Naive thymus-derived CD8-positive, alpha-beta T cell (primary cell): ENCODE measurements at regions not wholly inside any gene's neighbourhood (a gene's known extent, or its start where the extent isn't known, plus 50 kb on each side); places are given as distances from the start of the nearest gene placed in this dataset.
A peak's percentile ranks its signal among the peaks of the same experiment; 100 is the strongest.

Experiments
- ATAC-seq, 2 donors: fragments of 150-1000 bp; cut with Tn5 transposase in 1 of 2; sonication (Bioruptor Pico), chemical (Tn5 transposase) in 1 of 2; 1 replicate in 1 of 2; 2 replicates in 1 of 2; pipeline ENCODE4 v1.10.0; 2021; ENCODE audit warnings: mild to moderate bottlenecking in 2 of 2, moderate library complexity in 2 of 2
- POLR2A ChIA-PET: fragments of 350-600 bp; sonication (Branson Sonifier 250); formaldehyde crosslinking; loops from one replicate; lab custom pipeline; 2021; ENCODE audit warnings: antibody characterized with exemption; lab: Charles Lee
- DNase-seq, 10 donors: peaks; one replicate each; pipeline versions ENCODE4 v3.0.0 to v3.0.0-alpha.2; 2020 to 2022
- H3K27ac Mint-ChIP-seq, 10 donors: one replicate each; pipeline ENCODE4 v1.8.0; 2020 to 2022; ENCODE audit warnings: mild to moderate bottlenecking in 10 of 10, mixed read lengths in 10 of 10, moderate library complexity in 4 of 10, inconsistent platforms in 1 of 10
- H3K27me3 Mint-ChIP-seq, 5 donors: one replicate each; pipeline ENCODE4 v1.8.0; 2021 to 2022; ENCODE audit warnings: mixed read lengths in 5 of 5
- H3K36me3 Mint-ChIP-seq, 3 donors: one replicate each; pipeline ENCODE4 v1.8.0; 2020 to 2022; ENCODE audit warnings: mixed read lengths in 3 of 3, mild to moderate bottlenecking in 2 of 3, inconsistent platforms in 1 of 3
- H3K4me1 Mint-ChIP-seq, 4 donors: one replicate each; pipeline ENCODE4 v1.8.0; 2021 to 2022; ENCODE audit warnings: mixed read lengths in 4 of 4
- H3K4me3 Mint-ChIP-seq, 10 donors: one replicate each; pipeline ENCODE4 v1.8.0; 2020 to 2022; ENCODE audit warnings: mild to moderate bottlenecking in 10 of 10, mixed read lengths in 10 of 10, moderate library complexity in 6 of 10, inconsistent platforms in 1 of 10
- H3K9me3 Mint-ChIP-seq, 9 donors: one replicate each; pipeline ENCODE4 v1.8.0; 2020 to 2022; ENCODE audit warnings: mixed read lengths in 9 of 9, mild to moderate bottlenecking in 3 of 9, inconsistent platforms in 1 of 9, moderate library complexity in 1 of 9

DNA sequence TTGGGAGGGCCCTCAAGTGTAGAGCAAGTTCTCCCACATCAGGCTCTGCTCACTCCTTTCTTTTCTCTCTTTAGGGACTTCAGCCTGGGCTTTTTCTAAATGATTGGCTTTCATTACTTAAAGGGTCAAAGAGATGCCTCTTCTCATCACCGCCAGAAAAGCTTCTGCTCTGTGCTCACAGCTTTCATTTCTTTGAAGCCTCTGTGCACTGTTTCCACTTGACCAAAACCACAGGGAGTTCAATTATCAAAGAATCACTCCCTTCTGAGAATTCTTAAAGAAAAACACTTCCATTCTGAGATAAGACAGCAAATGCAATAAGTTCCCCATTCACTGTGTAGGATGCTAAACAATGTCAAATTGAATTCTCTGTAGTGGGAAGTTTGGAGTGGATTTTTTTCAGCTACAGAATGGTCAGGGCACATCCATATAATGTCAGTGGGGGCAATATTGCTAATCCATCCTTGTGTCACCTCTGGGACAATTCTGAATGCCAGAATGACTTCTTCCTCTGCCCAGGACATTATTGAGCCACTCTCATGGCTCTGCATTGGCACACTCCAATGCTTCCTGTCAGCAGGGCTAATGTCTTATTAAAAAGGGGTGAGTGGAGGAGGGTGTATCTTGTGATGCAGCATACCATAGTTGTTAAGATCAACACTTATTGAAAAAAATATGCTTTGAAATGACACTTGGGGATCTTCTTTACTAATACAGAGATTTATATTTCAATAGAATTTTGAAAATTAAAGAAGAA, 217.6 kb downstream of the SNCA start:
- H3K36me3 Mint-ChIP-seq = no peaks in the 10 kb centered on the region
- H3K4me1 Mint-ChIP-seq = peaks cover 7 to 15% (median 12%) of the 10 kb centered on the region in 4 donors
- DNase-seq = peak in 2 of 10 donors; percentile 3 to 7
- ATAC-seq = peak in 1 of 2 donors; percentile 51
- H3K9me3 Mint-ChIP-seq = no peaks in the 10 kb centered on the region
- POLR2A ChIA-PET = no interaction called here
- H3K27me3 Mint-ChIP-seq = no peaks in the 10 kb centered on the region
- H3K4me3 Mint-ChIP-seq = peak overlapping the region in 9 of 10 donors; percentile 5 to 53 (median 43)
- H3K27ac Mint-ChIP-seq = peak overlapping the region in 6 of 10 donors; percentile 18 to 60 (median 48)

DNA sequence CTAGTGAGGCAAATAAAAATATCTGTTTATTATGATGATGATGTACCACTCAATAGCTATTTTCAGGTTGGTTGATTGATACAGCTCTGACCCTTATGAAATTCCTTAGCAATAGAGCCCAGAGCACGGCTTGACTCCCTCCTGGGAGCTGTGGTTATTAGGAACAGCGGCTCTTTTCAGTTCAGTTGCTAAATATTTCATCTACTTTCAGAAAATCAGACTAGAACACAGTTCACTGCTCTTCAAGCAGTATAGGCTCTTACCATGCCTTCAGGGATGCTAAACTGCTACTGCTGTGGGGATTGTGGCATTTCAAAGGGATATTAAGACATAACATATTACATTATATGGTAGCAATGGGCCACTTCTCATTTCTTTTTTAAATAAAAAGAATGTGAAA, 218.8 kb downstream of the SNCA start:
- DNase-seq = no peak
- Mint-ChIP-seq H3K4me1 (peaks cover 7 to 15% (median 12%) of the 10 kb centered on the region in 4 donors), H3K36me3 (no peaks in the 10 kb centered on the region), H3K9me3 (peaks cover 0 to 2% (median 0%) of the 10 kb centered on the region in 9 donors), H3K27ac (no peak overlapping the region), H3K27me3 (no peaks in the 10 kb centered on the region), H3K4me3 (no peak overlapping the region)
- no peak for ATAC-seq
- POLR2A ChIA-PET = no interaction called here

DNA sequence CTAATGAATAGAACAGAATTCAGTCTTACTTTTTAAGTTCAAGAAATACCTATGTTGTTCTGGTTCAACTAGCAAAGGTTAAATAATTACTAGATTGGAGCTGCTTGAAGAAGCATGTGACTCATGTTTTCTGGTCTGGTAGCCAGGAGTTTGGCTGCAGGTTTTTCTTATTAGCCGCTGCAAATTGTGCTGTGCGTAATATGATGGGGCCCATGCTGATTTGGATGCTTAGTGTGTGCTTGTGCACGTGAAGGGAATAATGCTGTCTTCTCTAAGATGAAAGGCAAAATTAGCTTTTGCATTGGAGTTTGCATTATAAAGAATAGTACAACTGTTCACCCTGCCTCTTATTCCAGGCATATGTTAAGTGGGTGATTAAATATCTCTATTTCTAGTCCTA, 219.6 kb downstream of the SNCA start:
- Mint-ChIP-seq H3K4me1 (peaks cover 7 to 18% (median 12%) of the 10 kb centered on the region in 4 donors), H3K27me3 (no peaks in the 10 kb centered on the region), H3K36me3 (no peaks in the 10 kb centered on the region), H3K9me3 (peaks cover 0 to 4% (median 0%) of the 10 kb centered on the region in 9 donors), H3K27ac (no peak overlapping the region), H3K4me3 (no peak overlapping the region)
- no peak for DNase-seq
- no peak for ATAC-seq
- POLR2A ChIA-PET = no interaction called here

DNA sequence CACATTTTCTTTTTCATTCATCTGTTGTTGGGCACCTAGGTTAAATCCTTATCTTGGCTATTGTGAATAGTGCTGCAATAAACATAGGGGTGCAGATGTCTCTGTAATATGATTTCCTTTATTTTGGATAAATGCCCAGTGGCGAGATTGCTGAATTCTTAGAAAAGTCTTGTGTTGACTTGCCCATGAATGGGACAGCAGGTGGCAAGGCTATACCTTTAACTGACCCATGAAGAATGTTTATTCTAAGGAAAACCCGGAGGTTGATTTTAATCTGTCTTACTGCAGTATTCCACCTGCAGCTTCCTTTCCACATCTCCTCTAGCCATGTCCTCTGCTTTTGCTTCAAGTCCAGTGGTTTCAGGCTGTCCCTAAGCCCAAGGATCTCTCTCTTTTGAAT, 220.6 kb downstream of the SNCA start:
- no peak overlapping the region for H3K27ac Mint-ChIP-seq
- peaks cover 7 to 18% (median 12%) of the 10 kb centered on the region in 4 donors for H3K4me1 Mint-ChIP-seq
- DNase-seq (no peak), ATAC-seq (no peak)
- POLR2A ChIA-PET = no interaction called here
- no peaks in the 10 kb centered on the region for H3K27me3 Mint-ChIP-seq
- H3K36me3 Mint-ChIP-seq = no peaks in the 10 kb centered on the region
- H3K4me3 Mint-ChIP-seq = no peak overlapping the region
- H3K9me3 Mint-ChIP-seq = peaks cover 0 to 5% (median 0%) of the 10 kb centered on the region in 9 donors

DNA sequence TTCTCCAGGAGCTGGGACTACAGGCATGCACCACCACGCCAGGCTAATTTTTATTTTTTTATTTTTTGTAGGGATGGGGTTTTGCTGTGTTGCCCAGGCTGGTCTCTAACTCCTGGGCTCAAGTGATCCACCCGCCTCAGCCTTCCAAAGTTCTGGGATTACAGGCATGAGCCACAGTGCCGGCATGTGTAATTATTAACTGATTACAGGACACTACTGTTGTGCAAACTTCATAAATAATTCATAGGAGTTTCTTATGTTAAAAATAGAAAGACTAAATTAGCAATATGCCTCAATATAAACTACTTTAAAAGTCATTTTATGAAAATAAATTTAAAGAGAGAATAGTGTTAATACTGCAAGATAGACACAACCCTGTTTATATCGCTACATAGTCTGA, 221.9 kb downstream of the SNCA start:
- DNase-seq = no peak
- Mint-ChIP-seq H3K9me3 (peaks cover 0 to 5% (median 0%) of the 10 kb centered on the region in 9 donors), H3K27ac (no peak overlapping the region), H3K4me3 (no peak overlapping the region), H3K36me3 (no peaks in the 10 kb centered on the region), H3K4me1 (peaks cover 9 to 20% (median 15%) of the 10 kb centered on the region in 4 donors), H3K27me3 (no peaks in the 10 kb centered on the region)
- ATAC-seq = no peak
- POLR2A ChIA-PET = no interaction called here

DNA sequence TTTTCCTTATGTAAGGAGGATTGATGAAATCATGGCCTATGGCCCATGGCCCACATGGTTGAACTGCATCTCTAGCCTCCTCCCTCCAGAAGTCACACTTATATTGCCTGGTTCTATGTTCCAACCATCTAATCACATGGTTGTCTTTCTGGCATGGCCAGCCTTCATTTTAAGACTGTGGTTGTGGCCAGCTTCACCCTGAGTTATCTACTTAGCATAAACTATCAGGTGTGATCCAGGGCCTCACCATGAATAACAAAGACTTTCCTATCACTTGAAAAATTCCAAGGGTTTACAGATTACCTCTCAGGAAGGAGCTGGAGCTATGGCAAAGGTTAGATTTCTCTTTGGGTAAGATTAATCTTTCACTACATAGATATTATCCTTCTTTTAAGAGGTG, 222.8 kb downstream of the SNCA start:
- ATAC-seq (no peak), DNase-seq (no peak)
- H3K4me1 Mint-ChIP-seq = peaks cover 6 to 12% (median 10%) of the 10 kb centered on the region in 4 donors
- POLR2A ChIA-PET = no interaction called here
- H3K27ac Mint-ChIP-seq = no peak overlapping the region
- no peak overlapping the region for H3K4me3 Mint-ChIP-seq
- no peaks in the 10 kb centered on the region for H3K27me3 Mint-ChIP-seq
- H3K36me3 Mint-ChIP-seq = no peaks in the 10 kb centered on the region
- peaks cover 0 to 5% (median 0%) of the 10 kb centered on the region in 9 donors for H3K9me3 Mint-ChIP-seq

DNA sequence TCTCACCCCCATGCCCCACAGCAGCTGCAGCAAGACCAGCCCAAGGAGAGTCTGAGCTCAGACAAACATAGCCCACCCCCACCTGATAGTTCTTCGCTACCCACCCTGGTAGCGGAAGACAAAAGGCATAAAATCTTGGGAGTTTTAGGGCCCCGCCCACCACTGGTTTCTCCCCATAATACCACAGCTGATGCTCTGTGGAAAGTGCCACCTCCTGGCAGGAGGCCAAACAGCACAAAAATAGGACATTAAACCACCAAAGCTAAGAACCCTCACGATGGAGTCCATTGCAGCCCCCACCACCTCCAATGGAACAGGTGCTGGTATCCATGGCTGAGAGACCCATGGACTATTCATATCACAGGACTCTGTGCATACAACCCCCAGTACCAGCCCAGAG, 226.7 kb downstream of the SNCA start:
- peaks cover 0 to 5% (median 0%) of the 10 kb centered on the region in 9 donors for H3K9me3 Mint-ChIP-seq
- no peaks in the 10 kb centered on the region for H3K36me3 Mint-ChIP-seq
- H3K4me3 Mint-ChIP-seq = no peak overlapping the region
- peaks cover 0 to 7% (median 4%) of the 10 kb centered on the region in 4 donors for H3K4me1 Mint-ChIP-seq
- no peaks in the 10 kb centered on the region for H3K27me3 Mint-ChIP-seq
- ATAC-seq (no peak), DNase-seq (no peak)
- POLR2A ChIA-PET = no interaction called here
- peak overlapping the region in 2 of 10 donors; percentile 7 to 54 for H3K27ac Mint-ChIP-seq

DNA sequence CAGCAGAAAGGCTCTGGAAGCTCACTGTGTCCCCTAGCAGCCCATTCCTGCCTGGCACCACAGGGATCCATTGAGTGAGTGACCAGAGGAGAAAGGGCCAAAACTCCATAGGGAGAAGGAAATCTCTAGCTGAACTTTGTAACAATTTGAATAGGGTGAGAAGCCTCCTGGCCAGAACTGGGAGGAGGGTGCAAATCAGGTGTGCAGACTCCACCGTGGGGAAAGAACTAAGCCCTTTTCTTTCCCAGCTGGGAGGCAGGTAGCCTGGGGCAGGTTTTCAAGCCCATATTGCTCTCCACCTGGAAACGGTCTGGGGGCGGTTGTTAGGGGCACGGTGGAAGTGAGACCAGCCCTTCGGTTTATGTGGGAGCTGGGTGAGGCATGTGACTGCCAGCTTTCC, 227.2 kb downstream of the SNCA start:
- Mint-ChIP-seq H3K4me3 (no peak overlapping the region), H3K27ac (no peak overlapping the region), H3K9me3 (peaks cover 0 to 8% (median 0%) of the 10 kb centered on the region in 9 donors), H3K4me1 (peaks cover 0 to 7% (median 4%) of the 10 kb centered on the region in 4 donors), H3K36me3 (peaks cover 0 to 1% (median under 1%) of the 10 kb centered on the region in 3 donors), H3K27me3 (peaks cover 0 to 3% (median 0%) of the 10 kb centered on the region in 5 donors)
- ATAC-seq (no peak), DNase-seq (no peak)
- POLR2A ChIA-PET = no interaction called here

DNA sequence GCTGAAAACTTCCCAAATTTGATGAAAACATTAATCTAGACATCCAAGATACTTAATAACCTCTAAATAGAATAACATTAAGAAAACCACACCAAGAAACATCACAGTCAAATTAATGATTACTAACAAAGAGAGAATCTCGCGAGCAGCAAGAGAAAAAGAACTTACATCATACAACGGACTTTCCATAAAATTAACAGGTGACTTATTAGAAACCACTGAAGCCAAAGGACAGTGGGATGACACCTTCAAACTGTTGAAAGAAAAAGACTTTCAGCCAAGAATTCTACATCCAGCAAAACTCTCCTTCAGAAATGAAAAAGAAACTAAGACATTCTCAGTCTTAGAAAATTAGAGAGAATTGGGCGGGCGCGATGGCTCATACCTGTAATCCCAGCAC, 232.0 kb downstream of the SNCA start:
- peaks cover 0 to 13% (median 4%) of the 10 kb centered on the region in 5 donors for H3K27me3 Mint-ChIP-seq
- no peak overlapping the region for H3K27ac Mint-ChIP-seq
- no peak for ATAC-seq
- POLR2A ChIA-PET = no interaction called here
- H3K36me3 Mint-ChIP-seq = peaks cover 0 to 7% (median 5%) of the 10 kb centered on the region in 3 donors
- H3K4me1 Mint-ChIP-seq = no peaks in the 10 kb centered on the region
- H3K4me3 Mint-ChIP-seq = no peak overlapping the region
- DNase-seq = no peak
- peaks cover 0 to 7% (median 0%) of the 10 kb centered on the region in 9 donors for H3K9me3 Mint-ChIP-seq

DNA sequence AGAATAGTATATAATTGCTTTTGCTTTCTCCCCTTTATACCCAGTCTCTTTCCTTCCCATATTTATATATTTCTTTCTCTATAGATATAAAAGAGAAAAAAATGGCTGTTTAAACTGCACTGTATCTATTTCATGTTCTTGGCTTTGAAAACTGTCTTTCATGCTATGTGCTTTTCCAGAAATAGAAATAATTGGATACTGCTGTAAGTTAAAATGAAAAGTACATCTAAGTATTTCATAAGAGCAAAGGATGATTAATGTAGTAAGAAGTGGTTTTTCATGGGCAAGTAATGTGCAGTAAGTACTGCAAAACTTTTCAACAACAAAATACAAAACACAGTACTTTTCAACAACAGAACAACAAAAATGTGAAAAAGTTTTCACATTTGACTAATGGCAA, 237.9 kb downstream of the SNCA start:
- H3K27me3 Mint-ChIP-seq = peaks cover 0 to 13% (median 7%) of the 10 kb centered on the region in 5 donors
- H3K4me3 Mint-ChIP-seq = no peak overlapping the region
- POLR2A ChIA-PET = no interaction called here
- H3K27ac Mint-ChIP-seq = no peak overlapping the region
- no peak for ATAC-seq
- H3K4me1 Mint-ChIP-seq = no peaks in the 10 kb centered on the region
- H3K36me3 Mint-ChIP-seq = peaks cover 0 to 4% (median 0%) of the 10 kb centered on the region in 3 donors
- H3K9me3 Mint-ChIP-seq = peaks cover 0 to 4% (median 0%) of the 10 kb centered on the region in 9 donors
- no peak for DNase-seq

DNA sequence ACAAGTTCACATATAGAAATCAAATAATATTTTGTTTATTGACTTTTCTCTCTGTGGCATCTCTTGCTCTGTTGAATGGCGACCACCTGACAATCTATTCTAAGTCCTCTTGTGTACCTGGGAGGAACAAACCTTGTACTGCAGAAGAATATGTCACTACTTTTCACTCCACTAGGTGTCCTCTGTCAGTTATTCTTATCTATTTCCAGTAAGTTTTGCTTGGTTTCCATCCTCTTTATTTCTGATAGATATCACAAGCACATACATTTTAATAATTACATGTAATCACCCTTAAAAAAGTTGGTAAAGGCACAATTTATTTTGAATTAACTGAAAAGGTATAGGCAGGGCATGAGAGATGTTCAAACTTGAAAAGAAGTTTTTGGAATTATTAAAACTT, 238.4 kb downstream of the SNCA start:
- Mint-ChIP-seq H3K27me3 (peaks cover 0 to 13% (median 7%) of the 10 kb centered on the region in 5 donors), H3K27ac (no peak overlapping the region), H3K4me3 (no peak overlapping the region), H3K4me1 (no peaks in the 10 kb centered on the region), H3K36me3 (peaks cover 0 to 3% (median 0%) of the 10 kb centered on the region in 3 donors), H3K9me3 (peaks cover 0 to 2% (median 0%) of the 10 kb centered on the region in 9 donors)
- POLR2A ChIA-PET = no interaction called here
- ATAC-seq (no peak), DNase-seq (no peak)

DNA sequence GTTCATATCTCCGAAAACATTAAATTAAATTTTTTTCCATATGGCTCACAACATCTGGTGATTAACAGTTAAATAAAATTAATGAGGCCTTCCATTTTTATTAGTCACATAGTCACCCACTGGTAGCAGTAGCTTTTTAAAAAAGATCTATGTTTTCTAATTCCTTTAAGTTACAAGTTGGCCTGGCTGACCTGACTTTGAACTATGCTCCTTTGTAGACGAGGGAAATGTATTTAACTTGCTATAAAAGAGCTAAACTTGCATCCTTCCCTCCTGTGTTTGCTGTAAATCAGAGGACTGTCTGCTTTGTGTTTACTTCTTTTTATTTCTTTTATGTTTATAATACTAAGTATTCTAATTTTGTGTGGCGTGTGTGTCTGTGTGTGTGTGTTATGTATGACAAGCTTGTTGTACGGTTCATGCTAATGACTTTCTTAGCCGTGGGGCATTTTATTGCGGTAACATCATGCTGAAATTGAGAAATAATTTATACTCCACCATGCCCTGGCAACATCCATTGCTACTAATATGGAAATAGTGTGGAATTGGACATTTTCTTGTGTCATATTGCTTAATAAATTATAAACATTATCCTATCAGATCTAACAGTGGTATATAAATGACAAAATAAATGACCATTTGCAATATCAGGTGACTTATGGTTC, 241.7 kb downstream of the SNCA start:
- H3K4me1 Mint-ChIP-seq = no peaks in the 10 kb centered on the region
- no peak overlapping the region for H3K4me3 Mint-ChIP-seq
- peaks cover 0 to 13% (median 1%) of the 10 kb centered on the region in 5 donors for H3K27me3 Mint-ChIP-seq
- POLR2A ChIA-PET = no interaction called here
- ATAC-seq (no peak), DNase-seq (no peak)
- H3K36me3 Mint-ChIP-seq = no peaks in the 10 kb centered on the region
- no peak overlapping the region for H3K27ac Mint-ChIP-seq
- H3K9me3 Mint-ChIP-seq = peaks cover 0 to 10% (median 0%) of the 10 kb centered on the region in 9 donors

DNA sequence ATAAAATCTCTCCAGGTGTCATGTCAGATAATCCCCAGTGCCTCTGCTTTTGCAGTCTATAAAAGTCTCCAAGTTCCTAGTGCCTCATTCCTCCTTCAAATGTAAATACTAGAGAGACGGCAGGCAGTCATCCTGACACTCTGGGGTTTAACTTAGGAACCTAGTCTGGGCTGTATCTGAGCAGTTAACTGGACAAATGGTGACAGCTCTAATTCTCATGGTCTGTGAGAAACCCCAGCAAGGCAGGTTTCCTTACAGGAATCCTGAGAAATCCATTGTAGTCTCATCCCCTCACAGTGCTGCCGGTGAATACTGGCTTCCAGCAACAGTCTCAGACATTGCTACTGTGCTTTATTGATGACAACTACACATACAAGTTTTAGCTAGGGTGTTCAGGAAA, 246.8 kb downstream of the SNCA start:
- Mint-ChIP-seq H3K27me3 (peaks cover 0 to 8% (median 2%) of the 10 kb centered on the region in 5 donors), H3K36me3 (no peaks in the 10 kb centered on the region), H3K4me3 (no peak overlapping the region), H3K4me1 (no peaks in the 10 kb centered on the region), H3K9me3 (peaks cover 0 to 10% (median 0%) of the 10 kb centered on the region in 9 donors), H3K27ac (no peak overlapping the region)
- POLR2A ChIA-PET = no interaction called here
- ATAC-seq = no peak
- DNase-seq = no peak
